HT-29 (cell line): ENCODE measurements at regions not wholly inside any gene's neighbourhood (a gene's known extent, or its start where the extent isn't known, plus 50 kb on each side); places are given as distances from the start of the nearest gene placed in this dataset.
A peak's percentile ranks its signal among the peaks of the same experiment; 100 is the strongest.
"Not testable (repeated sequence)": the region's sequence is repeated elsewhere in the genome, so short reads cannot be mapped to it uniquely, and the experiment has no call there.

Experiments used
- DNase-seq: peaks from one replicate; pipeline ENCODE4 v3.0.0-alpha.2; 2015; ENCODE audit warnings: low spot score

DNA sequence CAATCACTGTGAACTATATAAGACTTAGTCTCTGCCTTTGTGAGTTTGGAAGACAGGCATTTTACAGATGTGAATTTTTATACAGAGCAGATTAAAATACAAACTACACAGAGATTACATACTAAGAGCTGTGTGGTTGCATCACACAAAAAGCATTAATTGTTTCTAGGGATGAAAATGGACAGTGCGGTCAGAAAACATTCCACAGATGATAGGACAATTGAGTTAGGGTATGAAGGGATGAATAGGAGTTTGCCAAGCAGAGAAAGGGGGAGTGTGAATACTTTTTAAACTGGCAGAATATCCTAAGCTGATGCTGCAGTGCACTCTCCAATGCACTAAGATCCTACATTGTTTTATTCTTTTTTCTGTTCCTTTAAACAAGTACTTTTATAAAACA lies 345.8 kb downstream of the VRK1 start:
- no peak for DNase-seq

DNA sequence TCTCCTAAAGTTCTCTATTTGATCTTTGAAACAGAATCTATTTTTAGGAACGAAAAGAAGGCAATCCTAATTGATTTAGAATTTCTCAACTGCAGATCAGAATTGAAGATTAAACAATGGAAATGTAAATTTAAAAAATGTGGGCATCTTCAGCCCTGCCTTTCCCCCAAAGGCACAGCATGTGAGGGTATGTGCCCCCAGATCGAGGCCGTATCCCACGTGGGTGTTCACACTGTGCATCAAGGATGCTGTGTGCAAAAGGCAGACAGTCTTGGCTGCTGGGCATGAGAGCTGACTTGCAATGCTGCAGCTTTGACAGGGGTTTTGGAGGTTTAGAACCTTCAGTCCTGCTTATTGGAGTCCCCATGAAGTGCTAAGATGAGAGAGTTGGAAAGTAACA lies 346.3 kb downstream of the VRK1 start:
- no peak for DNase-seq

DNA sequence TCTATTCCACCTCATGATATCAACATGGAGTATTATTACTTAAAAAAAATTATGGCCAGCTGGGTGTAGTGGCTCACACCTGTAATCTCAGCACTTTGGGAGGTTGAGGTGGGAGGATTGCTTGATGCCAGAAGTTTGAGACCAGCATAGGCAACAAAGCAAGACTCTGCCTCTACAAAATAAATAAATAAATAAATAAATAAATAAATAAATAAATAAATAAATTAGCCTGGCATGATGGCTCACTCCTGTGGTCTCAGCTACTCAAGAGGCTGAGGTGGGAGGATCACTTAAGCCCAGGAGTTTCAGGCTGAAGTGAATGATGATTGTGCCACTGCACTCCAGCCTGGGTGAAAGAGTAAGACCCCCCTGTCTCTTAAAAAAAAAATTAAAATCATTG lies 350.8 kb downstream of the VRK1 start:
- not testable (repeated sequence) for DNase-seq

DNA sequence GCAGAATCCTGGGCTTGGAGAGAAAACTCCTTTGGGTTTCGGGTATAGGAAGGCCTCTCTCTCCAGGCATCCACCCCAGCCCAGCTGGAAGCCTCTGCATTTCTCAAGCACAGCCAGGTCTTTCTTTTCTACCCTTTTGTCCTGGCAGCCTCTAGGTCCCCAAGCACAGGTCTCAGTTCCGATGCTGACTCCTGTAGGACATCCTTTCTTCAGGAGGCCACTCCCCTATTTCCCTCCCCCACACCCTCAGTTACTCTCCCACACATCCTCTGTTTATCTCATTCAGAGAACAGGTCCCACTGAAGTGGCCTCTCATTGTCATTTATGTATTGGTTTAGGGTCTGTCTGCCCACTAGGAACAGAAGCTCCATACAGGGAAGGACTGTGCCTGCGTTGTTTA lies 352.6 kb downstream of the VRK1 start:
- no peak for DNase-seq

DNA sequence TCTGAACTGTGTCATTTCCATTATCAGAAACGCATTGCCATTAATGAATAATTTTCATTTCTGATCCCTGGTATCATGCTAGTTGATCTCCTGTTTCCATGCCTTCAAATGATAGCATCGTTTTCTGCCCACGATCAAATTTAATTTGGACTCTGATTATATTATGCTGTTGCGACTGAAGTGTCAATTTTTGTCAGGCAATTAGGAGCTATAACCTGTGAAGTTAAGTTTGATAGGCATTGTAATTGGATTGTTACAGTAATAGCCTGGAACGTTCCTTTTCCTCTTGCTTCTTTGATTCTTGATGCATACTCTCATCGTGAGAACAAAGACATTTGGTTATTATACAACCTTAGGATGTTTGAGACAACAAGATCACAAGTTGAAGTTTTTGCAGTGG lies 356.3 kb downstream of the VRK1 start:
- DNase-seq, result no peak

DNA sequence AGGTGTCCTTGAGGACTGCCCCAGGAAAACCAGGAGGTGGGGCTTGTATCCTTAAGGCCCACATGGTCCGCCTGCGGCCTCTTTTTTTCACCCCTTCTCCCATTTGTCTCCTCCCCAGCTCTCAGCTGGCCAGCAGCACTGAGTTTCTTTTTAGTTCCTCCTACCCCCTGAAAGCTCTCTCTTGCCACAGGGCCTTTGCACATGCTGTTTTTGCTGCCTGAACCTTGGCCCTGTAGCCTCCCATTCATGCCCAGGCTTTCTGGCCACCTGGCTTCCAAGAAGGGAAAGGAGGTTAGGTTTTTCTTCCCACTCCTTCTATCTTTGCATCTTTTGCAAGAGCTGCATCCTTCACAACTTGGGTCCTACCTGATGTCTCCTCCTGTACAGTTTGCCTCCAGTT lies 358.1 kb downstream of the VRK1 start:
- DNase-seq, result no peak

DNA sequence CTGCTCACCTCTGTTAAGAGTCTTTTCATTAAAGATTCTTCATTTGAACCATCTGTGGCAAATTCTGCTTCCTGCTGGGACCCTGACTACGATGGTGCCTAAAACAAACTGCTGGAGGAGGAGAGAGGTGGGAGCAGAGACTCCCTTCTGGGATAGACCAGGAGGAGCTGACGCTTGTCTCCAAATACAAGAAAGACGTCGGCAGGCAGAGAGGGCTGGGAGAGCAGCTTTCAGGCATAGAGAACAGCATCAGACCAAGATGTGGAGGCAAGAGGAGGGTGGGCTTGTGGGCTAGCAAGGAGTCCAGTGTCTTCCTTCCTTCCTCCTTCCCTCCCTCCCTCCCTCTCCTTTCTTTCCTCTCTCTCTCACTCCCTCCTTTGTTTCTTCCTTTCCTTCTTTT lies 358.6 kb downstream of the VRK1 start:
- no peak for DNase-seq

DNA sequence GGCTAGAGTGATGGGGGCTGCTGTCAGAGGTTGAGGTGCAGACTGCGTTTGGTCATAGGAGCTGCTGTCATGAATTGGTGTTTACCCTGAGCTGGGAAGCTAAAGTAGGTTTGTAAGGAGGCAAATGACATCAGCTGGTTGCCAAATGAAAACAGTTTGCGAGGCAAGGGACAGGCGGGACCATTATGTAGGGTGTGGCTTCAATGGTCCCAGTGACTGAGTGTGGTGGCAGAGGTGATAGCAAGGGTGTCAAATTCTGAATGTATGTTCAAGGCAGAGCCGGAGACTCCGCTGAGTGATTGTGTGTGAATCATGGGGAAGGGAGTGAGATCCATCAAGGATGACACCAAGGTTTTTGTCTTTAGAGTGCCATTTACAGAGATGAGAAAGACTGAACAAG lies 359.5 kb downstream of the VRK1 start:
- no peak for DNase-seq

DNA sequence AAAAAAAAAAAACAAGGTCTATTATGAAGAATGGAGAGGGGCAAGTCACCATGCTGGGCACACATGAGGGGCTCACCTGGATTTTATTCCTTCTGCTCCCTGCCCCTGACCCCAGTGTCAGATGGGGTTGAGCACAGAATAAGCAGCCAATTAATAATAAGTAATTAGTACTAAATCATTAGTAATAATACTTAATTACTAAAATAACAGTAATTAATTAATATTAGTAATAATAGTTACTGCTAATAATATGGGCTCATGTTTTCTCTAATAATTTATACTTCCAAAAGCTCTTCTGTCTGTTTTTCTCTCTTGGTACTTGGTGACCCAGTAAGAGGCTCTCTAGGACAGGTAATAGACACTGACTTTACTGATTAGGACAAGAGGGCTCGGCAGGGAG lies 360.9 kb downstream of the VRK1 start:
- DNase-seq, result no peak

DNA sequence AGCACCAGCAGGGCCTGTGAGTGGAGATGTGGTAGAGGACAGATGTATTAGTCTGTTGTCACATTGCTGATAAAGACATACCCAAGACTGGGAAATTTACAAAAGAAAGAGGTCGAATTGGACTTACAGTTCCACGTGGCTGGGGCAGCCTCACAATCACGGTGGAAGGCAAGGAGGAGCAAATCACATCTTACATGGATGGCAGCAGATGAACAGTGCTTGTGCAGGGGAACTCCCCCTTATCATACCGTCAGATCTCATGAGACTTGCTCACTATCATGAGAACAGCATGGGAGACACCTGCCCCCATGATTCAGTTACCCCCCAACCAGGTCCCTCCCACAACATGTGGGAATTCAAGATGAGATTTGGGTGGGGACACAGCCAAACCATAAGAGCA lies 361.9 kb downstream of the VRK1 start:
- no peak for DNase-seq

DNA sequence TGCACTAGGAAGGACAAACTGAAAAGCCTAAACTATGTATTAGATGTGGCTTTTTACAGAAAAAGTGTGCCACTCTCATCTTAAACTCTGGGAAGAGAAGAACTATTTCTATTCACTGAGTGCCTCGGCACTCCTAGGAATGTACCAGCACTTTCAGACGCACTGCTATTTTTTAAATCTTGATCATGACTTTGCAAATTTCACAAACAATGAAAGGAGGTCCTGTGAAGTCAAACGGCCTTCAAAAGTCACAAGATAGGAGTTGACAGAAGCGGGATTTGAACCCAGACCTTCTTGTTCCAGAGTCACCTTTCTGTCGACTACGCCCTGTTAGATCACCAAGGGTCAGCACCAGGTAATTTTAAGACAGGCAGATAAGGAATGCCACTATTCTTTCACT lies 365.4 kb downstream of the VRK1 start:
- no peak for DNase-seq

DNA sequence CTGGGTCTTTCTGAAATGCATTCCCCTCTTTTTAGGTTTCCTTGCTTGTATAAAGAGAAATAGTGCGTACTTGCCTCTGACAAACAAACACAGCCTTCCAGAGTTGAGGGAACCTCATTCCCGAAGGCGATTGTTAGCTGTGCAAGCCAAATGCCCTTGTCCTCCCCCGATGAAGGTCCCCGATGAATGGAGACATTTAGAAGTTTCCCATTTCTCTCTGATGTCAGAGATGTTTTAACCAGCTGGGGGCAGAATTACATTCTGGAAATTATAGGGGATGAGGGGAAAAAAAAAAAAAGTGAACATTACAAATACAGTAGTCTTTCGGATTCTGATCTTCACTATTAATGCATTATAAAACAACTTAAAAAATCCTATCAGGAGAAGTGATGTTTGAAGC lies 366.8 kb downstream of the VRK1 start:
- DNase-seq, result no peak

DNA sequence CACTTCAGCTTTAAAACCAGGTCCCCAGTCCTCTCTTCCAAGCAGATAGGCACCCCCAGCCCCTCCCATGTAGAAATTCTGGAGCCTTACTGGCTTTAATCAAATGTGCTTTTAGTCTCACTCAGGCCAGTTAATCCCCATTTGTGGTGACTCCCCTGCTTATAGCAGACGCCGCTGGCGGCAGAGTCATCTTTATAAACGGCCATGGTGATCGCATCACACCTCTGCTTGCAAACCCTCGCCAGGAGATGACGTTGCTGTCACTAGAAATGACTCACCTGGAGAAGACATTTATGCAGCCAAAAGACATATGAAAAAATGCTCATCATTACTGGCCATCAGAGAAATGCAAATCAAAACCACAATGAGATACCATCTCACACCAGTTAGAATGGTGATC lies 369.3 kb downstream of the VRK1 start:
- DNase-seq, result no peak

DNA sequence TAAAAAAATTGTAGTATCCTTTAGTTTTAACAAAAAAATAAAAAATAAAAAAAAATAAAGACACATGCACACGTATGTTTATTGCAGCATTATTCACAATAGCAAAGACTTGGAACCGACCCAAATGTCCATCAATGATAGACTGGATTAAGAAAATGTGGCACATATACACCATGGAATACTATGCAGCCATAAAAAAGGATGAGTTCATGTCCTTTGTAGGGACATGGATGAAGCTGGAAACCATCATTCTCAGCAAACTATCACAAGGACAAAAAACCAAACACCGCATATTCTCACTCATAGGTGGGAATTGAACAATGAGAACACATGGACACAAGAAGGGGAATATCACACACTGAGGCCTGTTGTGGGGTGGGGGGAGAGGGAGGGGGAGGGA lies 370.4 kb downstream of the VRK1 start:
- DNase-seq, result not testable (repeated sequence)

DNA sequence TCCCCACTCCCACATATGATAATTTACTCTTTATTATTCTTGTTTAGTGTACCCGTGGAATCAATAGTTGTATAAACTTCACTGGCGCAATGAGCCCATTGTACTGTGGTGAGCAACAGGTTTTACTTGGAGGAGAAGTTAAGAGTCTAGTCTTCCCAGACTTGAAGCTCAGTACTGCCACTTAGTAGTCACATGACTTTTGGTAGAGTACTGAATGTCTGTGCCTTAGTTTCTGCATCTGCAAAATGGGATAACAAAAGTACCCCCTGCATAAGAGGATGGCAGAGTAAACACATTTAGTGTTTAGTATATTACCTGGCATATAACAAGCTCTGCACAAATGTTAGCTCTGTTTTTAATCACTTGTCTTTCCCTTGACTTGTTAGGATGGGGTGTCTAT lies 375.5 kb downstream of the VRK1 start:
- no peak for DNase-seq

DNA sequence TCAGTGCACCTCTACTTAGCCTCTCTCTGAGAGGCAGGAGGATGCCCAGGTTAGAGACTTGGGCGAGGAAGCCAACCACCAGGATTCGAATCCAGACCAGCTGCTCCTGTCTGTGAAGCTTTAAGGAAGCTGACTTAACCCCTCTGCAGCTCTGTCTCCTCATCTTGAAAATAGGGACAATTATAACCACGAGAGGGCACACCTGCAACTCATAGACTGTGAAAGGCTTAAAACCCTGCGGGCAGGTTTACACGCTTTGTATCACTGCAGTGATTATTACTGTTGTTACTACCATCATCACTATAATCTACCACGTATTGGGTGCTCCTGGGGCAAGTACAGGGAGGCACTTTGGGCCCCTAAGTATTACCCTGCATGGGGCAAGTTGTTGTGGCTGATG lies 379.8 kb downstream of the VRK1 start:
- peak; percentile 36 for DNase-seq

DNA sequence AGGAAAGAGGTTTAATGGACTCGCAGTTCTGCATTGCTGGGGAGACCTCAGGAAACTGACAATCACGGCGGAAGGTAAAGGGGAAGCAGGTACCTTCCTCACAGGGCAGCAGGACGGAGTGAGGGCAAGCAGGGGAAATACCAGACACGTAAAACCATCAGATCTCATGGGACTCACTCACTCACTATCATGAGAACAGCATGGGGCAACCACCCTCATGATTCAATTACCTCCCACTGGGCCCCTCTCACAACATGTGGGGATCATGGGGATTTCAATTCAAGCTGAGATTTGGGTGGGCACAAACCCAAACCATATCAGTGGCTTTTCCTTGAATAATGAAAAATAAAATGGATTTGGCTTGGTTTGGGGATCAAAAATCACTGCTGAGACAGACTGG lies 380.5 kb downstream of the VRK1 start:
- no peak for DNase-seq

DNA sequence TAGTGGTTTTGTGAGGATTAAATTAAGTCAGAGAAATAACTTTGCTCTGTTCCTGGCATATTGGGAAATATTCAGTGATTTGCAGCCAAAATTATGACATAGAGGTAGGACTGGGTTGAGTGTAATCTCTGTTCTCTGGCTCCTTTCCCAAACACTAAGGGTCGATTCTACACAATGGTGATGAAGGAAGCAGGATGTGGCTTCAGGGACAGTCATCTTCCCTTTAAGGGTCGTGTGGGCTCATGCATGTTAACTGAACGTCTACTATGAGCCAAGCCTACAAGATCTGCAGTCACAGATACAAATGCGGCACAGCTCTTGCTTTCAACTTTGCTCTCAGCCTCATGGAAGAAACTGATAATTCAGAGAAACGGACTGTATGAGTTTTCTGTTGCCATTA lies 381.6 kb downstream of the VRK1 start:
- DNase-seq, result no peak

DNA sequence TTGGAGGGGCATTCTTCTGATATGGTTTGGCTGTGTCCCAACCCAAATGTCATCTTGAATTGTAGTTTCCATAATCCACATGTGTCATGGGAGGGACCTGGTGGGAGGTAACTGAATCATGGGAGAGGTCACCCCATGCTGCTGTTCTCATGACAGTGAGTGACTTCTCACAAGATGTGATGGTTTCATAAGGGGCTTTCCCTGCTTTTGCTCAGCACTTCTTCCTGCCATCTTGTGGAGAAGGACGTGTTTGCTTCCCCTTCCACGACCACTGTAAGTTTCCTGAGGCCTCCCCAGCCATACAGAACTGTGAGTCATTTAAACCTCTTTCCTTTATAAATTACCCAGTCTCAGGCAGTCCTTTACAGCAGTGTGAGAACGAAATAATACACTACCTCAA lies 382.4 kb downstream of the VRK1 start:
- DNase-seq, result no peak

DNA sequence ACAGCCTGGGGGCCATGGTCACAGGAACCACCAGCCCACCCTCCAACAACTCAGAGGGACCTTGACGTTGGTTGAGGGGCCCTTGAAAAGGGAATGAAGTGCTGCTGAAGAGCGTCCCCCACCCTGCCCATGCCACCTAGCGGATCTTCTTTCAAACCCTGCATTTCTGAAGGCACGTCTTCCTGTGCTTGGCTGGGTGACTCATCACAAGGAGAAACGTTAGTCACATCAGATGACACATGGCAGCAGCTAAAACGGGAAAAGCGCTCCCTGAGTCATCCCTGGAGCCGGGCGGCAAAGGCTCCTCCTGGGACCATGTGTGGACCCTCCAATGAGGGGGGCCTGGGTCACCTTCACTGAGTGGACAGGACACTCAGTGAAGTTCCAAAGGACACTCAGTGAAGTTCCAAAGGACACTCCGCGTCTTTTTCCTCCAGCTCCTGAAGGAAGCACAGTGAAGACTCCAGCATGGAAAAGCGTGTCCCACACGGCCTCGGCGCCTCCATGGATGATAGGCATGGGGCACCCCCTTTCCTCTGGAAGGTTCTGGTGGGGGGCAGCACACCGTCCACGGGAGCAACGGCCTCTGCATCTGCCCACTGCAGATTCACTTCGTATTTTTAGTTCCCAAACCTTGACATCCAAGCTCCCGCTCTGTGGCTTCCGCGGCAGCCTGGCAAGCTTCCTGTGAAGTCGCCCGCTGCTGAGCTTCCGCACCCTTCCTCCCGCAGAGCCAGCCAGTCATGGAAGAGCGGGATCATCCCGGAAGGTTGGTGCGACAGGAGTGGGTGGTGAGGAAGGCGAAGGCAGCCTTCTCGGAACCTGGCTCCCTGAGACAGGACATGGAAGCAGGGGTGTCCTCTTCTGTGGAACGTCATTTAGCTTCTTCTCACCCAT lies 383.4 kb downstream of the VRK1 start:
- DNase-seq, result peak; percentile 10

DNA sequence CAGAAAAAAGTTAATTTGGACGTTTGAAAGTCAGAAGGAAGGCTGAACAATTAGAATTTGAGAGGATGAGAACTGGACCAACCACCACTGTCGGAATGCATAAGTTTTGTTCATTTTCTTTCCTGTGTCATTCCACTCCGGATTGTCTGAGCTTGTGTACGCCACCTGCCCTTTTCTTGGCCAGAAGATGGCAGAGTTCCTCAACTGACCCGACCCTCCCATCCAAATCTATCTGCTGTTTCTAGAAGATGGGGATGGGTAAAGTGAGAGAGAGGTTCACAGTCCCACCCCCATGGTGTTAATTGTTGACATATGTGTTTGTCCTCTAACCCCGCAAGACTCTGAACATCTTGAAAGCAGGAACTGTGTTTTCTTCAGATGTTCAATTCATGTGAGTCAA lies 388.0 kb downstream of the VRK1 start:
- peak; percentile 2 for DNase-seq

DNA sequence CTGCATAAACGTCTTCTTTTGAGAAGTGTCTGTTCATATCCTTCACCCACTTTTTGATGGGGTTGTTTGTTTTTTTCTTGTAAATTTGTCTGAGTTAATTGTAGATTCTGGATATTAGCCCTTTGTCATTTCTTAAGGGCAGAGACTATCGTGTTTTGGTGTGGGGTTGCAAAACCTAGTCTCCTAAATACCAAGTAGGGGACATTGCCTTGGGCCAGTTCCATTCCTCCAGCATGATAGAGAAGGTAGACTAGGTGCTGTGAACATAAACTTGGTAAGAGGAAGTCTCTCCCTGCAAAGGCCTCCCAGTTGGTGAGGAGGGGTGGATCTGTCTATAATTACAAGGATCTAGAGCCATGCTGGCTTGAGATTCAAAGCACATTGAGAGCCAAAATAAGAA lies 390.7 kb downstream of the VRK1 start:
- DNase-seq, result no peak

DNA sequence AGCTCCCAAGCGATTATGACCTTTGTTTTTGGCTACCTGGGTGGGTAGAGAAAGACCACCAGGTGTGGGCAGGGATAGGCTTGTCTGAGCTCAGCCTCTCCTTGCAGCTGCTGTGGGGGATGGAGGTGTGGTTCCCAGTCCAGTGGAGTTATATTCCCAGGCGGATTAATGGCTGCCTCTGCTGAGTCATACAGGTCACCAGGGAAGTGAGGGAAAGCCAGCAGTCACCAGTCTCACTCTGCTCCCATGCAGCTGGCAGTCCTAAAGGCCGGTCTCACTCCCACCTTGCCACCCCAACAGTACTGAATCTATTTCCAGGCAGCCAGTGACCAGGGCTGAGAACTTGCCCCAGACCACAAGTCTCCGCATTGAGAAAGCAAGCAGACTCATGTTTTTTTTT lies 399.2 kb downstream of the VRK1 start:
- DNase-seq, result no peak

DNA sequence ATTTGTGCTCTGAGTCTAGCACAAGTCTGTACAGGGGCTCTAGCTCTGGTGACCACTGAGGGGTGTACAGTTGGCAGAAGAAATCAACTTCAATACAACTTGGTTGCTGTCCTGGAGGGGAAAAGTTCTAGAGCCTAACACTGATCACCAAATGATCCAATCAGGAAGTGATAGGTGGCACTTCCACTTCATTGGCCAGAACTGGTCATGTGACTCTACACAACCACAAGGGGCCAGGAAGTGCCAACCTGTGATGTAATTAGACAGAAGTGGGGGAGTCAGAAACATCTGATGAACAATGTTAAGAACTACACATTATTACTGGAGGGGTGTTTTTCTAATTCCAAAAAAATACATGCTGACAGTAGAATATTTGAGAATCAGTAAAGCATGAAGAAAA lies 401.6 kb downstream of the VRK1 start:
- DNase-seq, result no peak
